Parathyroid adenoma (tissue), 2 donors: ENCODE measurements at regions not wholly inside any gene's neighbourhood (a gene's known extent, or its start where the extent isn't known, plus 50 kb on each side); places are given as distances from the start of the nearest gene placed in this dataset.

ENCODE experiments used
- H2AFZ ChIP-seq: fragments of 300-600 bp; sonication (generic); one replicate; pipeline ENCODE4 v1.7.0; 2017; ENCODE audit warnings: antibody characterized with exemption, mild to moderate bottlenecking
- H3K27ac ChIP-seq: fragments of 300-600 bp; sonication (generic); one replicate; pipeline ENCODE4 v1.7.0; 2017
- H3K27me3 ChIP-seq: fragments of 300-600 bp; sonication (generic); one replicate; pipeline ENCODE4 v1.7.0; 2017; ENCODE audit warnings: low read length; ENCODE audit not compliant: control insufficient read depth, insufficient read depth
- H3K36me3 ChIP-seq: fragments of 300-600 bp; sonication (generic); one replicate; pipeline ENCODE4 v1.7.0; 2017; ENCODE audit warnings: low read length; ENCODE audit not compliant: control insufficient read depth, insufficient read depth
- H3K4me1 ChIP-seq: fragments of 300-600 bp; sonication (generic); one replicate; pipeline ENCODE4 v1.7.0; 2017; ENCODE audit warnings: control low read depth
- H3K4me2 ChIP-seq: fragments of 300-600 bp; sonication (generic); one replicate; pipeline ENCODE4 v1.7.0; 2017; ENCODE audit warnings: low read length
- H3K4me3 ChIP-seq: fragments of 300-600 bp; sonication (generic); one replicate; pipeline ENCODE4 v1.7.0; 2017; ENCODE audit warnings: low read depth, low read length
- H3K79me2 ChIP-seq: fragments of 300-600 bp; sonication (generic); one replicate; pipeline ENCODE4 v1.7.0; 2017; ENCODE audit warnings: control low read depth
- H3K9ac ChIP-seq: fragments of 300-600 bp; sonication (generic); one replicate; pipeline ENCODE4 v1.7.0; 2017; ENCODE audit warnings: mild to moderate bottlenecking
- H3K9me3 ChIP-seq: fragments of 300-600 bp; sonication (generic); one replicate; pipeline ENCODE4 v1.7.0; 2017; ENCODE audit warnings: low read length; ENCODE audit not compliant: control insufficient read depth
- TF ChIP-seq, protein P1 (sequence below): fragments of 300-600 bp; sonication (generic); IDR thresholded peaks from one replicate; pipeline ENCODE4 v1.7.0; 2017; ENCODE audit warnings: antibody characterized with exemption, mild to moderate bottlenecking
- donor health status: primary hyperparathyroidism.

DNA sequence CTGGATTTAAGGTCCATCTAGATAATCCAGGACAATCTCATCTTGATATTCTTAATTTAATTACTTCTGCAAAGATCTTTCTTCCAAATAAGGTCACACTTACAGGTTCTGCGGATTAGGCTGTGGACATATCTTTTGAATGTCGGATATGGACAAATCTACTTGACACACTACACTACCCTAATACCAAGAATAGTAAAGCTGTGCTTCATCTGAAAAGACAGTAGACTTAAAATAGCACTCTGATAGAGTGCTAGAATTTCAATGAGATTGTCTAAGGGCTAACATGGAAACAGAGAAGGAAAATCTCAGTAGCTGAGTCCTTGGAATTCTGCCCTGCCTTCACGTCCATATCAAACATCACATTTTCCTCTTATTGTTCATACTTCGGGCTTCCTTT lies 1238.0 kb downstream of the EPHA7 start:
- Histone ChIP-seq H3K4me1 (no peaks in the 10 kb centered on the region), H3K4me3 (no peak overlapping the region), H3K36me3 (no peaks in the 10 kb centered on the region), H3K79me2 (no peaks in the 10 kb centered on the region), H3K27ac (no peak overlapping the region), H3K27me3 (no peaks in the 10 kb centered on the region), H2AFZ (no peak overlapping the region), H3K9me3 (no peaks in the 10 kb centered on the region), H3K4me2 (no peak overlapping the region), H3K9ac (no peak overlapping the region)
- TF ChIP-seq, protein P1, sequence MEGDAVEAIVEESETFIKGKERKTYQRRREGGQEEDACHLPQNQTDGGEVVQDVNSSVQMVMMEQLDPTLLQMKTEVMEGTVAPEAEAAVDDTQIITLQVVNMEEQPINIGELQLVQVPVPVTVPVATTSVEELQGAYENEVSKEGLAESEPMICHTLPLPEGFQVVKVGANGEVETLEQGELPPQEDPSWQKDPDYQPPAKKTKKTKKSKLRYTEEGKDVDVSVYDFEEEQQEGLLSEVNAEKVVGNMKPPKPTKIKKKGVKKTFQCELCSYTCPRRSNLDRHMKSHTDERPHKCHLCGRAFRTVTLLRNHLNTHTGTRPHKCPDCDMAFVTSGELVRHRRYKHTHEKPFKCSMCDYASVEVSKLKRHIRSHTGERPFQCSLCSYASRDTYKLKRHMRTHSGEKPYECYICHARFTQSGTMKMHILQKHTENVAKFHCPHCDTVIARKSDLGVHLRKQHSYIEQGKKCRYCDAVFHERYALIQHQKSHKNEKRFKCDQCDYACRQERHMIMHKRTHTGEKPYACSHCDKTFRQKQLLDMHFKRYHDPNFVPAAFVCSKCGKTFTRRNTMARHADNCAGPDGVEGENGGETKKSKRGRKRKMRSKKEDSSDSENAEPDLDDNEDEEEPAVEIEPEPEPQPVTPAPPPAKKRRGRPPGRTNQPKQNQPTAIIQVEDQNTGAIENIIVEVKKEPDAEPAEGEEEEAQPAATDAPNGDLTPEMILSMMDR, result no peak

DNA sequence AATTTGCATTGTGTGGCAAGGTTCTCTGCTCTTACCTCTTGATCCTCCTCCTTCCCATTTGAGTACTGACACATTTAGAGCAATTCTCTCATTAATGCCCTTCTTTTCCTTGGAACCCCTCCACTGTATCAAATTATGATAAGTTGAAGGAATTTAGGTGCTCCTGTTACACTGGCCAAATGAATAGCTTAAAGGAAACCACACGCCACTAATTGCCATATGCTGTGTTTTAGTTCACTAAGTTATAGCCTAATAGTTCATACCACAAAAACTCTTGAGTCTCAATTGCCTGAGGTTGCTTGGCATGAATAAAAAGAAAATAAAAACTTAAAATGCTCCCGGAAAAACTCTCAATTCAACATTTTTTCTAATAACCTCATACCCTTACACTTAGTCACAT lies 1239.3 kb downstream of the EPHA7 start:
- Histone ChIP-seq H3K27me3 (no peaks in the 10 kb centered on the region), H3K9me3 (no peaks in the 10 kb centered on the region), H3K4me1 (no peaks in the 10 kb centered on the region), H2AFZ (no peak overlapping the region), H3K9ac (no peak overlapping the region), H3K4me2 (no peak overlapping the region), H3K4me3 (no peak overlapping the region), H3K79me2 (no peaks in the 10 kb centered on the region), H3K36me3 (no peaks in the 10 kb centered on the region), H3K27ac (no peak overlapping the region)
- TF ChIP-seq, protein P1, result no peak

DNA sequence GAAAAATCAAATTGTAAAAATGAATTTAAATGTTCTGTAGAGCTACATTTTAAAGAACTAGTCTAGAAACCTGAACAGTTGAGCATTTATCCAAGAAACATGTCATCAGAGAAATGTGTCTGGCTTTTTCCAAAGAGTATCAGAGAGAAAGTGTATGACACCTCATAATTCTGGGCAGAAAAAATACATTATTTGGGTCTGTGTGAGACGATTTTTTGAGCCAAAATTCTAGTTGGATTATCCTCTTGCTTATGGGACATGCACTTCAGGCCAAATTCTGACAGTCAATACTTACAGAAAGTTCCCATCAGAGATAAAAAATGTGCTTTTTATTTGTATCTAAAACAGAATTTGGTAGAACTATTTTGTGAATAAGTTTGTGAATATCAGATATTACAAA lies 1242.7 kb downstream of the EPHA7 start:
- no peaks in the 10 kb centered on the region for H3K4me1 ChIP-seq
- no peaks in the 10 kb centered on the region for H3K27me3 ChIP-seq
- H3K36me3 ChIP-seq, result no peaks in the 10 kb centered on the region
- H3K9me3 ChIP-seq, result no peaks in the 10 kb centered on the region
- H3K4me2 ChIP-seq, result no peak overlapping the region
- no peaks in the 10 kb centered on the region for H3K79me2 ChIP-seq
- H3K27ac ChIP-seq, result no peak overlapping the region
- TF ChIP-seq, protein P1, result no peak
- no peak overlapping the region for H3K4me3 ChIP-seq
- H2AFZ ChIP-seq, result no peak overlapping the region
- H3K9ac ChIP-seq, result no peak overlapping the region

DNA sequence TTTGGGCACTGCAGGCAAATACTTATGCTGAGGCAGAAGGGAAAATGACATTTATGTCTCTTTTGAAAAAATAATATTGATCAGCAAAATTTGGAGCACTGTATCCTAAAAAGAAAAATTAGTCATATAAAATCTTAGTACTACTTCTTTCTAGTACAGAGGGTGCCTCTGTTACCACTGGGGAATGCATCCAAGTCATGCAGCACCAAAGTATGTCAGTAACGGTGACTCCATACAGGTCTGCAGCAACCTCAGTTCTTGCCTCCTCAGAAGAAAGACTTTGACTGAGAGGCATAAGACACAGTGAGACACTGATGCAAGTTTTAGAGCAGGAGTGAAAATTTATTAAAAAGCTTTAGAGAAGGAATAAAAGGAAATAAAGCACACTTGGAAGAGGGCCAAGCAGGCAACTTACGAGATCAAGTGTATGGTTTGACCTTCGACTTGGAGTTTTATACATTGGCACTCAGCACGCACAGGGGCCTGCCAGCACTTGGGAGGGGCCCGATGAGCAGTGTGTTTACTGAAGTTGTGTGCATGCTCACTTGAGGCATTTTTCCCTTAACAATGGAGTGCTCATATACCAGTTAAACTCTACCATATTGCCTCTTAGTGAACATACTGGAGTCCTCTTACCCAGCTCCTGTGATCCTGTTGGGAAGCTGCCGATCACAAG lies 1244.8 kb downstream of the EPHA7 start:
- Histone ChIP-seq H3K4me3 (no peak overlapping the region), H3K27ac (no peak overlapping the region), H3K9me3 (no peaks in the 10 kb centered on the region), H3K36me3 (no peaks in the 10 kb centered on the region), H3K4me1 (no peaks in the 10 kb centered on the region), H3K4me2 (no peak overlapping the region), H3K9ac (no peak overlapping the region), H3K27me3 (no peaks in the 10 kb centered on the region), H2AFZ (no peak overlapping the region), H3K79me2 (no peaks in the 10 kb centered on the region)
- TF ChIP-seq, protein P1, result no peak

DNA sequence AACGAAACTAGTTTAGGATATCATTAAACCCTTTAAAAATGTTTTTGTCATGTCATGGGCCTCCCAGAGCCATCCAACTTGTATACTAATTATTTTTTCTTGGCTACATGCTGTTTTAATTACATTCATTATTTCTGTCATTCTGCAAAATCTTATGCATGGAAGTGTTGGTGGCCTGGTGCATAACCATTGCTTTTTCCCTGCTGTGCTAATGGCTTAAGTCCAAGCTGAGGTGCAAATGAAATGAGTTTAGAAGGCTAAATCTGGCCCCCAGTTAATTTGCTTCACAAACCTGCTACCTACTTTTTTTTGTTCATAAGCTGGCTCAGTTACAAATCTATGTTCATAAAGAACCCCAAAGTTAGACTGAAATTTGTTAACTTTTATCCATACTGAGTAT lies 1249.9 kb downstream of the EPHA7 start:
- Histone ChIP-seq H3K27ac (no peak overlapping the region), H2AFZ (no peak overlapping the region), H3K4me2 (no peak overlapping the region), H3K27me3 (no peaks in the 10 kb centered on the region), H3K79me2 (no peaks in the 10 kb centered on the region), H3K9me3 (no peaks in the 10 kb centered on the region), H3K9ac (no peak overlapping the region), H3K4me3 (no peak overlapping the region), H3K4me1 (no peaks in the 10 kb centered on the region), H3K36me3 (no peaks in the 10 kb centered on the region)
- TF ChIP-seq, protein P1, result no peak
